UCSD-AML1 (cell line): ENCODE measurements at regions not wholly inside any gene's neighbourhood (a gene's known extent, or its start where the extent isn't known, plus 50 kb on each side); places are given as distances from the start of the nearest gene placed in this dataset.

ENCODE experiments used
- DNase-seq: peaks from one replicate; lab custom pipeline; 2025; ENCODE audit not compliant: unreplicated experiment; lab: John Stamatoyannopoulos, UW

DNA sequence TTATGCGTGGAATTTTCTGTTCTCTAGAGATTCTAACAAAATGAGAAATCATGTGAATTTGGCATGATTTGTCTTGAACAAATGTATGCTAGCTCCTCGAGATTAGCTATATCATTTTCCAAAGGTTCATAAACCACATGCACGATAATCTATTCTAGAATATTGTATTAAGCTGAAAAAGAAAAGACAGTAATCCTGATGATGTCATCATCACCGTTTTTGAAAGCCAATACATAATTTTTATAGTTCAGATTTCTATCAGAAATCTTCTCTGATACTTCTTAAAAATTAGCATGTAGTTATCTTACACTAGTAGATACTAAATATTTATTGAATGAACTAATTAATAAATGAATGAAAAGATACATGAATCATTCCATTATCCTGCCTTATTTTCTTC, 111.2 kb downstream of the HAO1 start:
- DNase-seq: no peak

DNA sequence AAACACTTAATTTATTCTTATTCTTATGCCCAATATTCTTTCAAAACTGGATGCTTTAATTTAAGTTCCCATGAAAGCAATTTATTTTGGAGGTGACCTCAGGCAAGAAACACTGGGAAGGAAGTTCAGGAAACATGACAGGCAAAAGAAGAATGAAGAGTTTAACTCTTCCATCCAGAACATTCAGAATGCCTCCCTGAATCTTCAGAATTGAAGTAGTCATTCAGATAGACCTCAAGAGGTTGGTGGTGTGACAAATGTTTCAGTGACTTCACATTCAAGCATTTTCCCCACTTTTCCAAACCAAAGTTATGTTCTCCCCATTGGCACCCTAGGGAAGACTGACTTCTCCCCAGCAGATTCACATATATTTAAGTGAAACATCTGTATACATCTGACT, 110.5 kb downstream of the HAO1 start:
- DNase-seq: no peak
